Forelimb muscle (tissue), 1 donor: ENCODE measurements at regions not wholly inside any gene's neighbourhood (a gene's known extent, or its start where the extent isn't known, plus 50 kb on each side); places are given as distances from the start of the nearest gene placed in this dataset.

Experiments
- DNase-seq: peaks from one replicate; pipeline ENCODE4 v3.0.0-alpha.2; 2013; ENCODE audit warnings: low read depth

DNA sequence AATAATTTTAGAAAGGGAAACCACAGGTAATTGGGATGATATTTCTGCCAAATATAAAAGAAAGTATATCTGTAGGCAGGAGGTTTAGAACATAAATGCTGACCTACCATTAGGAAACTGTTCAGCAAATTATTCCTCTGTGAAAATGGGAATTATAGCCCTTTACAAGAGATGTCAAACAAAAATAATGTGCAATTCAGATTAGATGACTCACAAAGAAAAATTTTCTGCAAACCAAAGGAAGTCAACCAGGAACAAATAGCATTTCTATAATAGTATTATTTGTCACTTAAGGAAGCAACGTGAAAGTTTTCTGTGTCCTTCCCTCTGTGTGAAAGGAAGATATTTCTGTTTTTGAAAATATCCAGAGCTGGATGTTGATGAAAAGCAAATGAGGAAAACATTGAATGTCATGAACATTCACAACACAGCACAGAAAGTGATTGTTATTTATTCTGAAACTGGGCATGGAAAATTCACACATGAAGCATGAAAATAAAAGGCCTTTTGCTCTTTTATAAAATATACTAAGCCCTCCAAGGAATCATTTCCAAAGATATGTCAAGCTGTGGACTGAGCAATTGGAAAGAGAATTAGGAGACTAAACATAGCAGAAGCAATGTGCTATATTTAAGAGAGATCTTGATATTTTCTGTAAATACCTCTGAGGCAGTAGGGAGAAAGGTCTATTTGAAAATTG, 57.9 kb upstream of the SPHKAP start:
- no peak for DNase-seq
